ENCODE measurements at regions not wholly inside any gene's neighbourhood (a gene's known extent, or its start where the extent isn't known, plus 50 kb on each side); places are given as distances from the start of the nearest gene placed in this dataset.

GRCh38 chr22:22321743-22322611 lies 77.4 kb downstream of the VPREB1 start (continued):
- 0 out of 4 replicates have a peak, but pooled peaks of 1 of the 2 experiments have one; percentile 30 for TF ChIP-seq MLLT1 (IDR thresholded peaks at IDR 0.05)

- Histone ChIP-seq H2AFZ (ENCODE audit: low read depth, low read length) (no peak overlapping the region), H3K9me1 (ENCODE audit: control insufficient read depth, insufficient read depth, low read length) (peaks cover 11% of the 10 kb centered on the region), H3K4me3 (no peak overlapping the region), H3K9me3 (replicated peaks; ENCODE audit: control insufficient read depth, insufficient read depth, low read depth, low read length) (no peaks in the 10 kb centered on the region), H3K27ac (ENCODE audit: extremely low read depth, low read depth, low read length) (no peak overlapping the region), H3K36me3 (ENCODE audit: control insufficient read depth, insufficient read depth, low read length) (peaks cover 26% of the 10 kb centered on the region), H4K20me1 (replicated peaks; ENCODE audit: control insufficient read depth, insufficient read depth, low read length) (0 out of 2 replicates have a peak, but pooled peaks cover 11% of the 10 kb centered on the region), H3K9ac (ENCODE audit: insufficient read depth in 1 of 2, low read depth in 2 of 2, low read length in 2 of 2) (peak overlapping the region in 1 of 2 experiments; percentile 37; a peak in 1 of 4 replicates), H3K79me2 (ENCODE audit: control insufficient read depth, insufficient read depth, low read length) (no peaks in the 10 kb centered on the region), H3K4me1 (replicated peaks in 1 of 2; ENCODE audit: control insufficient read depth in 2 of 2, insufficient read depth in 2 of 2, low read length in 2 of 2) (0 out of 5 replicates have a peak, but pooled peaks cover 0 to 2% of the 10 kb centered on the region in 2 experiments), H3K27me3 (ENCODE audit: control insufficient read depth in 2 of 2, insufficient read depth in 2 of 2, low read length in 2 of 2) (peaks cover 10 to 19% of the 10 kb centered on the region in 2 experiments; a peak in 4 of 5 replicates), H3K4me2 (ENCODE audit: insufficient read depth, low read length) (no peak overlapping the region)
- BruUV-seq (replicated peaks) = no TSS peak
- DNase-seq (ENCODE audit: extremely low read depth in 1 of 4, low spot score in 3 of 4) (no peak), ATAC-seq (no peak), FAIRE-seq (no peak)
- intact Hi-C loops (cut with micrococcal nuclease) = no loop called here
- CTCF ChIA-PET (ENCODE audit: low intra/inter-chr PET ratio) = no interaction called here
- WGBS (ENCODE audit: insufficient coverage, low coverage, missing lambda C conversion rate) = 67% methylated on average over 10 of the region's 10 CpGs
- POLR2A ChIA-PET = interaction anchor here (0.6 to 1.1 kb wide), 3 partner anchors 13 to 138 kb away, joined by 3 read pairs; no protein-coding TSS in a partner anchor
- TF ChIP-seq ZKSCAN3 (CRISPR knock-in tag; IDR thresholded peaks at IDR 0.05) (no peak), MCM2 (IDR thresholded peaks at IDR 0.05; ENCODE audit: low read depth) (no peak), RBM34 (IDR thresholded peaks at IDR 0.05; ENCODE audit: borderline replicate concordance, insufficient read depth, low read length) (no peak), ADNP (tag; IDR thresholded peaks at IDR 0.05) (no peak), NFYB (IDR thresholded peaks at IDR 0.05; ENCODE audit: extremely low read depth, insufficient read length) (no peak), POLR2G (IDR thresholded peaks at IDR 0.05; ENCODE audit: low read depth, low read length) (peak; percentile 61)
- in situ Hi-C loops (cut with MboI) = no loop called here
Observed at GRCh38 chr22:22322792-22323191, 78.2 kb downstream of the VPREB1 start.
